NOMO-1 treated with DMSO at 0.1 percent for 48 hours (cell line): ENCODE measurements at regions not wholly inside any gene's neighbourhood (a gene's known extent, or its start where the extent isn't known, plus 50 kb on each side); places are given as distances from the start of the nearest gene placed in this dataset.
A peak's percentile ranks its signal among the peaks of the same experiment; 100 is the strongest.

Source experiments
- DNase-seq: peaks from one replicate; lab custom pipeline; 2025; ENCODE audit not compliant: unreplicated experiment; lab: John Stamatoyannopoulos, UW

- peak; percentile 69 for DNase-seq
Measured at GRCh38 chr1:98048244-98048643, 127.4 kb upstream of the DPYD start.

GRCh38 chr1:98047171-98047570 lies 126.3 kb upstream of the DPYD start:
- no peak for DNase-seq

GRCh38 chr1:98045767-98046641 lies 125.2 kb upstream of the DPYD start:
- no peak for DNase-seq

DNA sequence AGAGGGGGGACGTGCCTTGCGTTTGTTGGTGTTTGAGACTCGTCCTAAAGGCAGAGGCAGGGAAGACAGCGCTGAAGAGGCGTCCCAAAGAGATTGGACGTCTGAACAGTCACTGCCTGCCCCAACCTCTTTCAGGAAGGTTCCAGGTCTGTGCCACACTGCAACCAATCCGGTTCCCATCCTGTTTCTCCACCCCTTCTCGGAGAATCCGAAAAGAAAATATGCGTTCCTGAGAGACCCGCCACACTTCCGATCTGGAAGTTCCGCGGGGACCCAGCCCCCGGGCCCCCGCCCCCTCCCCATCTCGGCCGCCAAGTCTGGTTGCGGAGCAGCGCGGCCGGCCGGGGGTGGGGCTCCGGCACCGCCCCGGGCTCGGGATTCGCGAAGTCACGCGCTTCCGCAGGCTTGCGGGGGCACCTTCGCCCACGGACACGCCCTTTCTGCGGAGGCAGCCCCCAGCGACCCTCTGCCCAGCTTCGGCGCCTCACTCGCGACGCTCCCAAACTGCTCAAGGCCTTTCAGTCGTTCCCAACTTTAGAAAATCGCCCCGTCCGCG lies 124.5 kb upstream of the DPYD start:
- DNase-seq, result no peak

DNA sequence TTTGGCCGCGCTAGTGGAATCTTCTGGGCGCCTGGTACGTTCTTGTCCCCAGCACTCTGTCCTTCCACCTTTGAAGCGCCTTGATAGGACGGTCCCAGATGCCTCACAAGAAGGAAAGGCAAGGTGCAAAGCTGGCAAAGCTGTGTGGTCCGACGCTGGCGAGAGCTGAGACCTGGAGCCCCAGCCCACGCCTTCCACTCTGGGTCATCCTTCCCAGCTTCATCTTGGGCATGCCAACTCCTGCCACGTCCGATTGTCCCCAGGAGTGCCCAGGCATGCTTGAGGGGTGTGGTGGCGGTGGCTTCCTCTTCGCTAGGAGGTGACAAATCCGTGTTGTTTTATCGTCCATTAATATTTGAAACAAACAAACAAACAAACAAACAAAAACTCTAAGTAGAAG lies 123.9 kb upstream of the DPYD start:
- DNase-seq, result no peak

- DNase-seq, result no peak
Measured at GRCh38 chr1:98044071-98044697, 123.3 kb upstream of the DPYD start.

- DNase-seq, result no peak
Measured at GRCh38 chr1:98035602-98036002, 114.8 kb upstream of the DPYD start.

GRCh38 chr1:98034505-98034904 lies 113.7 kb upstream of the DPYD start:
- no peak for DNase-seq

- DNase-seq, result no peak
Measured at GRCh38 chr1:98032958-98033357, 112.1 kb upstream of the DPYD start.

- no peak for DNase-seq
Measured at GRCh38 chr1:98030976-98031375, 110.1 kb upstream of the DPYD start.

DNA sequence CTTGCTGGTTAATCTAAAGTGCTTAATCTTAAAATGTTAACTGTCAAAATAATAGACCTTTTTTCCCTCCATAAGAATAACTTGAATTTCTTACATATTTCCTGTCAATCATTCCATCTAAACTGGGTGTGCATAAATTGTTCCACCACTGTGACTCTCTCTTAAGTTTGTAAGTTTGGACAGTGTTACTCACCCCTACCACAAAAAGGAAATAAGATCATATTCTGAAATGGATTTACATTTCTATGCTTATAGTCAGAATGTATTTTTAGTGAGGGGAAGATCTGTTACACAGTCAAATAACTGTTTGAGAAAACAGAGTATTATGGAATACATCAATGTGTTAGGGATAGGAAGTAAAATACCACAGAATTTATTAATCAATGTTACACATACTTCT lies 109.6 kb upstream of the DPYD start:
- DNase-seq, result no peak

DNA sequence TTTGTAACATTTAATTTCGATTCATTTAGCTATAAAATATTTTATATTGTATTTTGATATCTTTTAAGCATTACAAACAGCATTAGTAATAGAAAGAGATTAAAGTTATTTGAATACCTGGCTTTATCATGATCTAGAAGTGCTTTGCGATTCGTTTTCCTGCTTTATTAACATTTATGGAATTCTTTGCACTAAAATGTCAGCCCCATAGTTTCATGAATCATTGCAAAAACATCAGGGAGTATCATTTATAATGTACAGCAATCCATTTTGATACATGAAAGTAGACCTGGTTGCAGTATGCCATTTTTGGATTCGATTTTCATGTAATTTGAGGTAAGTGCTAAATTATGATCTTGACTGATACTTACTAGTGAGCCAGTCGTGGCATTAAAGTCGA lies 108.0 kb upstream of the DPYD start:
- no peak for DNase-seq

DNA sequence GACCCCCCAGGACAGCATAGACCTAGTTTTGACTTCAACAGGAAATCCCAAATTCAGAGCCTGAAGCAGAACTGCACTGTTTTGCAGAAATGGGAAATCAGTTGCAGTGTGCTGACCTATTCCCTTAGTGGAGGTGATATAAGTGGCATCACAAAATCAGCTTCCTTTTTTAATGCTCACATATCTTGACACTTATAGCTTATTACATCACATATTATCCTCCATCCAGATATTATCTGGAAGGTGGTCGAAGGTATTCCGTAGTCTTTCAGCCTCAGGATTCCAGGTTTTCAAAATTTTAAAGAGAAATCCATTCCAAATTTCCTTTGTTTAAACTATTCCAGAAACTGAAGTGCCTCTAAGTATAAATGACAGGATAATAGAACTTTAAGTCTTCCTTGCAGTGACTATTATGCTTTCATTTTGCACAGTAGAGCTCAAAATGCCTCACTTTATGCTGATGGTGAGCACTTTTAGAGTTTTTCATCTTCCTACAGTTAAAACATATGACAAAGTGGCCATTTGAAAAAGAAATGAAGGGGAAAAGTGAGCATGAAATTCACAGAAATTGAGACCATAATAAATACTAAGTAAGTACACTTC lies 106.4 kb upstream of the DPYD start:
- DNase-seq, result no peak

DNA sequence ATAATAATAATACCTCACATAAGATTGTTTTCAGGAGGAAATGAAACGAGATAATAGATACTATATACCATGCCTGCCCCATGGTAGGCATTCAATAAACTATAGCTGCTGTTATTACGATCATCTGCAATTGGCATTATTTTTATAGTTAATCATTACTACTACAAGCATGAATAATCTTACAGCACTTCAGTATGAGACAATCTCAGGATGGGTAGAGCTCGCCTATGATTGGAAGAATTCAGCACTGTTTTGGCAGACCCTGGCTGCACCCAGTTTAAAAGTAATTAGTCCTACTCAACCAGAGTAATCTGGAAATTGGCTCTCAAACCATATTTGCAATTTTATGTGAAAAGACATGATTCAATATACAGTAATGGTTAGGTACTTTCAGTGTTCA lies 105.0 kb upstream of the DPYD start:
- DNase-seq, result no peak

DNA sequence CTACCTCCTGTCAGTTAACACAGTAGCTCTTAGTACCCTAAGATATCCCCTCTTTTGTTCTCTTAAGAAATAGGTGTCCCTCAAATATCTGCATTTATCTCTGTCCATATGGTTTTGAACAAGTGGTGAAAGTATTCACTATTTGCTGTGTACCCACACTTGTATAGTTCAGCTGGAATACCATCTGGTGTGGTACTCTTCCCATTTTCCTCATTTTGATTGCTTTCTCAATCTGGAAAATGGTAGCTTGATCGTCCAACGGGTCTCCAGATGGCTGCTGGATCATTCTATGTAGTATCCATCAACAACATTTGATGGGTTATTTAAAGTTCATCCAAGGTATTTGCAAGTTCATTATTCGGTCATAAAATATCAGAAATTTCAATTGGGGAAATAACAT lies 100.3 kb upstream of the DPYD start:
- DNase-seq, result no peak

DNA sequence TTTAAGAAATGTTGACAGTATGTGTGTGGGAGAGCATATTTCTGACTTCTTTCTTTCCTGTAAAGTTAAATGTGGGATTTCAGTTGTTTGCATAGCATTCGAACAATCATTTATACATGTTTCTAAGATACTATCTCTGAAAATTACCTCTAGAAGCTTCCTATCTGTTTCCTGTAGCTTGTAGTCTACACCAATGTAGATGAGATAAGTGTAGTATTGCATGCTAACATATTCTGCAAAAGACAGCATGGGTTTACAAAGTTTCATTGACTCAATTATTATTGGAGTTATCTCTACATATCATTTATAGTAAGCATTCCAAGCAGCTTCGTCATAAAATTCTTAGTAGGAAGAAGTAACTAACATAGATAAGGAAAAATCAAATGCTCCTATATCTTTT lies 98.9 kb upstream of the DPYD start:
- no peak for DNase-seq

DNA sequence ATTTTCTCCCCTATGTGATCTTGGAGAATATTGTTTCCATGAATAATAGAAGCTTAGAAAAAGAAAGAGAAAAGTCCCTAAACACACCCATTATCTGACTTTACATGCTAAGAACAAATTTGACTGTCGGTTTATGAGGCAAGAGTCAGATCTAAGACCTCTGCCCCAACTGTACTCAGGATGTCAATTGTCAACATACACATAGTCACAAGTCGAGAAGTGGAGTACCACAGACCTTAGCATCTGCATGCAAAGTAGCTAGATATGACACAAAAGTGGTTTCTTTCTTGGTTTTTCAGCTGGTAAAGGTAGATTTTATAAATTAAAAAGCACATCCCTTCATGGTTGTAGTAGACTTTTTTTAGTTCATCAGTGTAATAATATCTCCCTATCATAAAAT lies 97.2 kb upstream of the DPYD start:
- no peak for DNase-seq

- DNase-seq, result no peak
Measured at GRCh38 chr1:98017184-98017583, 96.3 kb upstream of the DPYD start.

- DNase-seq, result no peak
Measured at GRCh38 chr1:98008373-98008772, 87.5 kb upstream of the DPYD start.

- DNase-seq, result no peak
Measured at GRCh38 chr1:98005326-98006010, 84.6 kb upstream of the DPYD start.

DNA sequence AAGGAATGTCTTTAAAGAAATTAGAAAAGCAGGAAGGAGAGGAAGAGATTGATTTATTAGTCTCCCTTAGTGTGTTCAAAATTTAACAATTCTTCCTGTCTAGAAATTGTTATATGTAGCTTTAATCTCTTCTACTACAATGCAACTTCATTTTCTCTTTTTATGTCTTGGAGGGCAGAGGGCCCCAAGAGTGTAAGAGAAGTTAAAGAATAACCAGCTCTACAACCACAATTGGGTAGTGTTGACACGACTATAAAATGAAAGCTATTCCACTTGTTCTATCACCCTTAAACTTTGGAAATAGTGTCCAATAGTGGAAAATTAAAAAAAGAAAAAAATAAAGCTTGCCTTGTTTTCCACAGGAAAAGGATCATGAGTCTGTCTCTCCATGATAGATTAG lies 82.6 kb upstream of the DPYD start:
- DNase-seq, result no peak
